ENCODE measurements at regions not wholly inside any gene's neighbourhood (a gene's known extent, or its start where the extent isn't known, plus 50 kb on each side); places are given as distances from the start of the nearest gene placed in this dataset.

DNA sequence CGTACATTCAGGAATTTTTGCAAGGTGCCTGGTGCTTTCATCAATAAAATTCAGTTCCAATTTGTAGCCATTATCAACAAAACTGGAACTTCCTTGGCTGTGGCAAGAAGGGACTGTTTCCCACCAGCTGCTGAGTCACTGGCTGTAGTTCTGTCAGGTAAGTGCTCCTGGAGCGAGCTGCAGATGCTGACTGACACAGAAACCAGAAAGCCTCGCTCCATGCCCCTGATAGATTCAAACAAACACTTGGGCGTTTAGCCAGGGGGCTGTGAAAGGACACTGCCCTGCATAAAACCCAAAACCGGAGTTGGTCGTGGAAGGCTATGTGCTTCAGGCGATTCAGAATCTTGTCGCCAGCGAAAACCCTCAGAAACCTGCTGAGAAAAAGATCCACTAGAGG is 188.4 kb upstream of the FAM9B start:
- H3K4me3 ChIP-seq (replicated peaks; ENCODE audit: low read depth, low read length), result no peak overlapping the region
- TF ChIP-seq, protein P1, sequence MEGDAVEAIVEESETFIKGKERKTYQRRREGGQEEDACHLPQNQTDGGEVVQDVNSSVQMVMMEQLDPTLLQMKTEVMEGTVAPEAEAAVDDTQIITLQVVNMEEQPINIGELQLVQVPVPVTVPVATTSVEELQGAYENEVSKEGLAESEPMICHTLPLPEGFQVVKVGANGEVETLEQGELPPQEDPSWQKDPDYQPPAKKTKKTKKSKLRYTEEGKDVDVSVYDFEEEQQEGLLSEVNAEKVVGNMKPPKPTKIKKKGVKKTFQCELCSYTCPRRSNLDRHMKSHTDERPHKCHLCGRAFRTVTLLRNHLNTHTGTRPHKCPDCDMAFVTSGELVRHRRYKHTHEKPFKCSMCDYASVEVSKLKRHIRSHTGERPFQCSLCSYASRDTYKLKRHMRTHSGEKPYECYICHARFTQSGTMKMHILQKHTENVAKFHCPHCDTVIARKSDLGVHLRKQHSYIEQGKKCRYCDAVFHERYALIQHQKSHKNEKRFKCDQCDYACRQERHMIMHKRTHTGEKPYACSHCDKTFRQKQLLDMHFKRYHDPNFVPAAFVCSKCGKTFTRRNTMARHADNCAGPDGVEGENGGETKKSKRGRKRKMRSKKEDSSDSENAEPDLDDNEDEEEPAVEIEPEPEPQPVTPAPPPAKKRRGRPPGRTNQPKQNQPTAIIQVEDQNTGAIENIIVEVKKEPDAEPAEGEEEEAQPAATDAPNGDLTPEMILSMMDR (IDR thresholded peaks at IDR 0.05; ENCODE audit: low read depth, low read length, missing control alignments), result no peak
- DNase-seq (ENCODE audit: extremely low read depth, low read depth), result no peak

- no peak overlapping the region for H3K4me3 ChIP-seq (replicated peaks; ENCODE audit: low read depth, low read length)
- TF ChIP-seq, protein P1 (IDR thresholded peaks at IDR 0.05; ENCODE audit: low read depth, low read length, missing control alignments), result no peak
- no peak for DNase-seq (ENCODE audit: extremely low read depth, low read depth)
Observed at GRCh38 chrX:9227276-9227675, 193.3 kb upstream of the FAM9B start.

DNA sequence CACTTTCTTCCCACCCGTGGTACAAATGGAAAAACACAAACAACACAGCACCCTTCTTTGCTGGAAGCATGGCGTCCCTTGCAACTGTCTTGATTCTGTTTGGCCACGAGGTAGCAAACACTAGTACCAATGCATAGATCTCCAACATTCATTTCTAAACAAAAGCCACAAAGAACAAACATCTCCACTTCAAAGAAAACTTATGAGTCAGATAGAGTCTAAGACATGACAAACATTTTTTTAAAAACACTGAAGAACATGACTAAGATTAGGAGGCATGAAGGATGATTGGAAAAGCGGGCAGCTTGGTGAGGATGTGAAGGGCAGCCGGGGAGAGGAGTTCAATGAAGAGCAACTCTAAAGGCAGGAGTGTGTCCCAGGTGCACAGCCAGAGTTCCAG is 197.6 kb upstream of the FAM9B start:
- no peak for DNase-seq (ENCODE audit: extremely low read depth, low read depth)
- TF ChIP-seq, protein P1 (IDR thresholded peaks at IDR 0.05; ENCODE audit: low read depth, low read length, missing control alignments), result no peak
- no peak overlapping the region for H3K4me3 ChIP-seq (replicated peaks; ENCODE audit: low read depth, low read length)

DNA sequence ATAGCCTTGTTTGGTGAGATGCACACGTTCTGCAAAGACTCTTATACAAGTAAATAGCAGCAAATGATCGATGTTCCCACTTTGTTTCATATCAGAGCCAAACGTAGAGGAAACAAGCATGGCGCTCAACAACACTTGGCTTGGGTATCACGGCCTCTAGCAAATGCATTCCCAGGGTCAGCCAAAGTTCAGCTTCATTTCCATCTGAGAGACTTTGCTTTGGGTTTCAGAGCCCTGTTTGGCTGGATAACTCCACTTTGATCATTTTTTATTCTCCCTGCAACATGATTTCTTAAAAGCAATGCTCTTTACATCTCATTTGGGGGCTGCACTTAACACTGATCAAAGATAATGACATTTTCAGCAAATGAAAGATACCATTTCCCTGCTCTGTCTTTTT is 199.2 kb upstream of the FAM9B start:
- no peak overlapping the region for H3K4me3 ChIP-seq (replicated peaks; ENCODE audit: low read depth, low read length)
- no peak for DNase-seq (ENCODE audit: extremely low read depth, low read depth)
- TF ChIP-seq, protein P1 (IDR thresholded peaks at IDR 0.05; ENCODE audit: low read depth, low read length, missing control alignments), result no peak

- TF ChIP-seq, protein P1 (IDR thresholded peaks at IDR 0.05; ENCODE audit: low read depth, low read length, missing control alignments), result no peak
- no peak overlapping the region for H3K4me3 ChIP-seq (replicated peaks; ENCODE audit: low read depth, low read length)
- no peak for DNase-seq (ENCODE audit: extremely low read depth, low read depth)
Observed at GRCh38 chrX:9234315-9234714, 200.4 kb upstream of the FAM9B start.

GRCh38 chrX:9235722-9236121 is 201.8 kb upstream of the FAM9B start:
- H3K4me3 ChIP-seq (replicated peaks; ENCODE audit: low read depth, low read length), result no peak overlapping the region
- no peak for DNase-seq (ENCODE audit: extremely low read depth, low read depth)
- TF ChIP-seq, protein P1 (IDR thresholded peaks at IDR 0.05; ENCODE audit: low read depth, low read length, missing control alignments), result no peak

DNA sequence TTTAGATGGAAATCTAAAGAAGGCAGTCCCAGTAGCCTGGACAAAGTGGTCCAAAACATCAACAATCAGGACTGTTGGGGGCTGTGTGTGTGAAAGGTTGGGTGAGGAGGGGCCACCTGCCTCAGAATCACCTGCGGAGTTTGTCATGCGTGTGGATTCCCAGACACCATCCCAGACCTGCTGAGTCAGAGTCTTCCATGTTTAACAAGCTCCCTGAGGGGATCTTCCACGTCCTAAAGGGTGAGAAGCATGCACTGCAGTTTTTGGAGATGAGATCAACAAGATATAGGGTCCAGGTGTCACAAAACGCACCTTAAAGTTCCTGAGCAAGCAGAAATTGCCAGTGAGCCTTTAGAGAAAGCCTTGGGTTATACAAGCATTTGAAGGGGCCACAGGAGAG is 207.0 kb upstream of the FAM9B start:
- TF ChIP-seq, protein P1 (IDR thresholded peaks at IDR 0.05; ENCODE audit: low read depth, low read length, missing control alignments), result no peak
- H3K4me3 ChIP-seq (replicated peaks; ENCODE audit: low read depth, low read length), result no peak overlapping the region

More for the DNA sequence above, 207.0 kb upstream of the FAM9B start:
- DNase-seq (ENCODE audit: extremely low read depth, low read depth), result no peak
